ENCODE measurements at regions not wholly inside any gene's neighbourhood (a gene's known extent, or its start where the extent isn't known, plus 50 kb on each side); places are given as distances from the start of the nearest gene placed in this dataset.

GRCh38 chr21:38691631-38692030 lies 114.1 kb upstream of the ETS2 start:
- H3K4me2 ChIP-seq (ENCODE audit: insufficient read depth, low read length), result peak overlapping the region; percentile 33
- no peak overlapping the region for H3K27ac ChIP-seq (ENCODE audit: insufficient read depth, low read depth, low read length)
- no peaks in the 10 kb centered on the region for H3K9me1 ChIP-seq (replicated peaks; ENCODE audit: control insufficient read depth, extremely low read depth, insufficient read depth, low read length)
- H3K9me3 ChIP-seq (replicated peaks; ENCODE audit: control insufficient read depth, insufficient read depth, low read length), result no peaks in the 10 kb centered on the region
- H3K9ac ChIP-seq (replicated peaks; ENCODE audit: extremely low read depth, insufficient read depth, low read length), result no peak overlapping the region
- intact Hi-C loops (cut with micrococcal nuclease), result no loop called here
- H4K20me1 ChIP-seq (replicated peaks; ENCODE audit: control insufficient read depth, extremely low read depth, insufficient read depth, low read length), result no peaks in the 10 kb centered on the region
- no peaks in the 10 kb centered on the region for H3K36me3 ChIP-seq (ENCODE audit: control insufficient read depth in 2 of 2, extremely low read depth in 1 of 2, insufficient read depth in 2 of 2, low read length in 2 of 2)
- H3K27me3 ChIP-seq (ENCODE audit: control insufficient read depth in 2 of 2, insufficient read depth in 2 of 2, low read length in 2 of 2), result peaks cover 3 to 10% of the 10 kb centered on the region in 2 experiments
- DNase-seq (ENCODE audit: low read depth, low spot score), result peak; percentile 90
- no peak overlapping the region for H2AFZ ChIP-seq (ENCODE audit: low read depth, low read length)
- no peaks in the 10 kb centered on the region for H3K79me2 ChIP-seq (ENCODE audit: control insufficient read depth, insufficient read depth, low read length)
- H3K4me1 ChIP-seq (ENCODE audit: control insufficient read depth, extremely low read depth, insufficient read depth, low read length), result peaks cover 9% of the 10 kb centered on the region
- dilution Hi-C loops (cut with MboI; ENCODE audit: extremely low pct_ligation_motif_present, low sequenced_read_pairs), result no loop called here
- peak; percentile 4 for TF ChIP-seq JUN (IDR thresholded peaks at IDR 0.05; ENCODE audit: borderline replicate concordance, insufficient read depth, insufficient read length, low read depth)
- TF ChIP-seq MAX (IDR thresholded peaks at IDR 0.05; ENCODE audit: insufficient read depth, insufficient read length), result no peak
- FAIRE-seq, result peak; percentile 88
- ChIA-PET CTCF (interaction anchor here (1.0 kb wide), 1 partner anchor 20 kb away, joined by 3 read pairs; no protein-coding TSS in a partner anchor), POLR2A (no interaction called here)
- no TSS peak for BruUV-seq (replicated peaks)
- H3K4me3 ChIP-seq (replicated peaks in 1 of 3; ENCODE audit: insufficient read depth in 1 of 3, low read depth in 1 of 3, low read length in 3 of 3), result no peak overlapping the region

- peaks cover 7 to 10% of the 10 kb centered on the region in 2 experiments for H3K27me3 ChIP-seq (ENCODE audit: control insufficient read depth in 2 of 2, insufficient read depth in 2 of 2, low read length in 2 of 2)
- intact Hi-C loops (cut with micrococcal nuclease), result no loop called here
- H3K79me2 ChIP-seq (ENCODE audit: control insufficient read depth, insufficient read depth, low read length), result no peaks in the 10 kb centered on the region
- no peak for DNase-seq (ENCODE audit: low read depth, low spot score)
- H3K9ac ChIP-seq (replicated peaks; ENCODE audit: extremely low read depth, insufficient read depth, low read length), result no peak overlapping the region
- H3K27ac ChIP-seq (ENCODE audit: insufficient read depth, low read depth, low read length), result no peak overlapping the region
- H3K36me3 ChIP-seq (ENCODE audit: control insufficient read depth in 2 of 2, extremely low read depth in 1 of 2, insufficient read depth in 2 of 2, low read length in 2 of 2), result no peaks in the 10 kb centered on the region
- CTCF ChIA-PET, result interaction anchor here (1.0 kb wide), 1 partner anchor 20 kb away, joined by 3 read pairs; no protein-coding TSS in a partner anchor
- dilution Hi-C loops (cut with MboI; ENCODE audit: extremely low pct_ligation_motif_present, low sequenced_read_pairs), result no loop called here
- H3K9me1 ChIP-seq (replicated peaks; ENCODE audit: control insufficient read depth, extremely low read depth, insufficient read depth, low read length), result no peaks in the 10 kb centered on the region
- BruUV-seq (replicated peaks), result no TSS peak
- peaks cover 5% of the 10 kb centered on the region for H3K4me1 ChIP-seq (ENCODE audit: control insufficient read depth, extremely low read depth, insufficient read depth, low read length)
- H2AFZ ChIP-seq (ENCODE audit: low read depth, low read length), result no peak overlapping the region
- no peaks in the 10 kb centered on the region for H4K20me1 ChIP-seq (replicated peaks; ENCODE audit: control insufficient read depth, extremely low read depth, insufficient read depth, low read length)
- TF ChIP-seq GATA2 (IDR thresholded peaks at IDR 0.05; ENCODE audit: insufficient read depth, insufficient read length, low read depth, low read length) (no peak), FOS (IDR thresholded peaks at IDR 0.05; ENCODE audit: borderline replicate concordance, insufficient read depth, low read length) (no peak), CTCF (IDR thresholded peaks at IDR 0.05; ENCODE audit: extremely low read depth in 1 of 2, insufficient read depth in 1 of 2, low read depth in 1 of 2, low read length in 2 of 2) (no peak), MAX (IDR thresholded peaks at IDR 0.05; ENCODE audit: insufficient read depth, insufficient read length) (no peak), POLR2AphosphoS5 (IDR thresholded peaks at IDR 0.05; ENCODE audit: insufficient read depth, low read depth, low read length) (no peak), JUN (IDR thresholded peaks at IDR 0.05; ENCODE audit: borderline replicate concordance, insufficient read depth, insufficient read length, low read depth) (no peak), MYC (IDR thresholded peaks at IDR 0.05; ENCODE audit: low read depth, low read length) (no peak), POLR2A (IDR thresholded peaks at IDR 0.05; ENCODE audit: low read depth, low read length) (no peak), EZH2 (IDR thresholded peaks at IDR 0.05; ENCODE audit: borderline replicate concordance, low read depth, low read length, severe bottlenecking) (no peak)
- POLR2A ChIA-PET, result no interaction called here
- no peak overlapping the region for H3K4me2 ChIP-seq (ENCODE audit: insufficient read depth, low read length)
- no peaks in the 10 kb centered on the region for H3K9me3 ChIP-seq (replicated peaks; ENCODE audit: control insufficient read depth, insufficient read depth, low read length)
- no peak for FAIRE-seq
- H3K4me3 ChIP-seq (replicated peaks in 1 of 3; ENCODE audit: insufficient read depth in 1 of 3, low read depth in 1 of 3, low read length in 3 of 3), result no peak overlapping the region
These were observed 109.2 kb upstream of the ETS2 start for GRCh38 chr21:38696579-38696978.

All from endothelial cell of umbilical vein (primary cell).